ENCODE measurements at regions not wholly inside any gene's neighbourhood (a gene's known extent, or its start where the extent isn't known, plus 50 kb on each side); places are given as distances from the start of the nearest gene placed in this dataset.
"Not testable (repeated sequence)": the region's sequence is repeated elsewhere in the genome, so short reads cannot be mapped to it uniquely, and the experiment has no call there.

GRCh38 chr9:101846161-101846560 is 107.7 kb upstream of the GRIN3A start:
- no peak overlapping the region for H3K4me3 ChIP-seq (ENCODE audit: low read depth, low read length)

DNA sequence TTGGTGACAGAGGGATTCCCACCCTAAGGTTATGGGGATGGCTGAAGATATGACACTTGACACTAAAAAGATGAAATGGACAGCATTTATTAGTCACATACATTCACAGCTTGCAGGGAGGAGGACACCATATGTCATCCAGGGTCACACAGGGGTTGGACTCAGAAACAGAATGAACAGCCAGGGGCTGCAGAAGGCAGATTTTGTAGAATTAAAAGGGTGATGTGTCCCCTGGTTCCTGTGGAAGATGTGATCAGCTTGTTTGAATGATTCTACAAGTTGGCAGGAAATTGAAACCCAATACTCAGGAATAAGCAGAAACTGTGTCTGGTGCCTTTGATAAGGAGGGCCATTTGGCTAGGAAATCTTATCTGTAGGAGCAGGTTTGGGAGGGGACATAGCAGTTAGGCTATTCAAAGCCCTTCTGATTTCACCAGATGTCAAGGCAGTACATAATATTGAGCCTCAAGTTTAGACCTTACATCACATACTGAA is 102.3 kb upstream of the GRIN3A start:
- H3K4me3 ChIP-seq (ENCODE audit: low read depth, low read length): no peak overlapping the region
- no peak for DNase-seq (ENCODE audit: low read depth)

More at GRCh38 chr9:101846161-101846560, 107.7 kb upstream of the GRIN3A start:
- no peak for DNase-seq (ENCODE audit: low read depth)

GRCh38 chr9:101838988-101839387 is 100.5 kb upstream of the GRIN3A start:
- not testable (repeated sequence) for H3K4me3 ChIP-seq (ENCODE audit: low read depth, low read length); DNase-seq (ENCODE audit: low read depth)

GRCh38 chr9:101836021-101836420 is 97.6 kb upstream of the GRIN3A start:
- H3K4me3 ChIP-seq (ENCODE audit: low read depth, low read length): no peak overlapping the region
- DNase-seq (ENCODE audit: low read depth): no peak

GRCh38 chr9:101832486-101832885 is 94.0 kb upstream of the GRIN3A start:
- no peak for DNase-seq (ENCODE audit: low read depth)

DNA sequence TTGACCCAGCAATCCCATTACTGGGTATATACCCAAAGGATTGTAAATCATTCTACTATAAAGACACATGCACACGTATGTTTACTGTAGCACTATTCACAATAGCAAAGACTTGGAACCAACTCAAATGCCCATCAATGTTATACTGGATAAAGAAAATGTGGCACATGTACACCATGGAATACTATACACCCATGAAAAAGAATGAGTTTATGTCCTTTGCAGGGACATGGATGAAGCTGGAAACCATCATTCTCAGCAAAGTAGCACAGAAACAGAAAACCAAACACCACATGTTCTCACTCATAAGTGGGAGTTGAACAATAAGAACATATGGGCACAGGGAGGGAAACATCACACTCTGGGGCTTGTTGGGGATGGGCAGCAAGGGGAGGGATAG is 83.0 kb upstream of the GRIN3A start:
- H3K4me3 ChIP-seq (ENCODE audit: low read depth, low read length): not testable (repeated sequence)

More at GRCh38 chr9:101832486-101832885, 94.0 kb upstream of the GRIN3A start:
- H3K4me3 ChIP-seq (ENCODE audit: low read depth, low read length): no peak overlapping the region

DNA sequence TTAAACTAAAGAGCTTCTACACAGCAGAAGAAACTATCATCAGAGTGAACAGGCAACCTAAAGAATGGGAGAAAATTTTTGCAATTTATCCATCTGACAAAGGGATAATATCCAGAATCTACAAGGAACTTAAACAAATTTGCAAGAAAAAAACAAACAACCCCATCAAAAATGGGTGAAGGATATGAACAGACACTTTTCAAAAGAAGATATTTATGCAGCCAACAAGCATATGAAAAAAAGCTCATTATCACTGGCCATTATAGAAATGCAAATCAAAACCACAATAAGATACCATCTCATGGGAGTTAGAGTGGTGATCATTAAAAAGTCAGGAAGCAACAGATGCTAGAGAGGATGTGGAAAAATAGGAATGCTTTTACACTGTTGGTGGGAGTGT is 82.5 kb upstream of the GRIN3A start:
- not testable (repeated sequence) for DNase-seq (ENCODE audit: low read depth); H3K4me3 ChIP-seq (ENCODE audit: low read depth, low read length)

More for the DNA sequence above, 83.0 kb upstream of the GRIN3A start:
- DNase-seq (ENCODE audit: low read depth): not testable (repeated sequence)

- no peak overlapping the region for H3K4me3 ChIP-seq (ENCODE audit: low read depth, low read length)
- DNase-seq (ENCODE audit: low read depth): no peak
Observed at GRCh38 chr9:101814064-101814463, 75.6 kb upstream of the GRIN3A start.

- not testable (repeated sequence) for DNase-seq (ENCODE audit: low read depth); H3K4me3 ChIP-seq (ENCODE audit: low read depth, low read length)
Observed at GRCh38 chr9:101807879-101808278, 69.4 kb upstream of the GRIN3A start.

DNA sequence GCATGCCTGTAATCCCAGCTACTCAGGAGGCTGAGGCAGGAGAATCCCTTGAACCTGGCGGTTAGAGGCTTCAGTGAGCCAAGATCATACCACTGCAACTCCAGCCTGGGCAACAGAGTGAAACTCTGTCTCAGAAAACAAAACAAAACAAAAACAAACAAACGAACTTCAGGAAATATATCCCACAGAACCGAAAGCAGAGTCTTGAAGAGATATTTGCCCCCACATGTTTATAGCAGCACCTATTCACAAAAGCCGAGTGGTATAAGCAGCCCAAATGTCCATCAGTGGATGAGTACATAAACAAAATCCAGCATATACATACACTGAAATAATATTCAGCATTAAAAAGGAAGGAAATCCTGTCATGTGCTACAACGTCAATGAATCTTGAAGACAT is 57.6 kb upstream of the GRIN3A start:
- H3K4me3 ChIP-seq (ENCODE audit: low read depth, low read length): no peak overlapping the region
- DNase-seq (ENCODE audit: low read depth): no peak

- no peak for DNase-seq (ENCODE audit: low read depth)
- H3K4me3 ChIP-seq (ENCODE audit: low read depth, low read length): no peak overlapping the region
Observed at GRCh38 chr9:101795147-101795546, 56.7 kb upstream of the GRIN3A start.

- H3K4me3 ChIP-seq (ENCODE audit: low read depth, low read length): no peak overlapping the region
- no peak for DNase-seq (ENCODE audit: low read depth)
Observed at GRCh38 chr9:101792475-101792874, 54.0 kb upstream of the GRIN3A start.

- no peak for DNase-seq (ENCODE audit: low read depth)
Observed at GRCh38 chr9:101791938-101792337, 53.5 kb upstream of the GRIN3A start.

DNA sequence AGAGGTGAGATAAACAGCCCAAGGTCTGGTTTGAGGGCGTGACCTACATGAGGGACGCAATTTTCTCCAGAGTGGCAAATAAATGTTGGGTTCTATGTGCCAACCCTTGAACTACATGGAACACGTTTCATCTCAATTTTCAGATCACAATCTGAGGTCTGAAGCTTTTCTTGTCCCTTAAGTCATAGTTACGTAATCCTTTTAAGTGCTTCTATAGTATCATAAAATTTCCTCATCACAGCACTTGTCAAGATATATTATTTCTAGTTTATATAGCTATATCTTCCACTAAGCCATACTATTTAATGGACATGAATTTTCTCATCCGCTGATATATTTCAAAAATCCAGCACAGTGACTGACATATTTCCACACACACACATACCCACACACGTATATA is 53.1 kb upstream of the GRIN3A start:
- H3K4me3 ChIP-seq (ENCODE audit: low read depth, low read length): no peak overlapping the region
- no peak for DNase-seq (ENCODE audit: low read depth)

More at GRCh38 chr9:101791938-101792337, 53.5 kb upstream of the GRIN3A start:
- H3K4me3 ChIP-seq (ENCODE audit: low read depth, low read length): no peak overlapping the region

All from skeletal muscle cell (primary cell).